ENCODE measurements at regions not wholly inside any gene's neighbourhood (a gene's known extent, or its start where the extent isn't known, plus 50 kb on each side); places are given as distances from the start of the nearest gene placed in this dataset.

- TF ChIP-seq ZC3H10 (CRISPR knock-in tag; IDR thresholded peaks at IDR 0.05), result no peak
- TF ChIP-seq ARNTL (CRISPR knock-in tag; IDR thresholded peaks at IDR 0.05; ENCODE audit: borderline replicate concordance, low read depth), result no peak
- no peak for TF ChIP-seq PPARA (CRISPR knock-in tag; IDR thresholded peaks at IDR 0.05; ENCODE audit: borderline replicate concordance)
- no peak for TF ChIP-seq CSRNP3 (CRISPR knock-in tag; IDR thresholded peaks at IDR 0.05)
- TF ChIP-seq CSDC2 (CRISPR knock-in tag; IDR thresholded peaks at IDR 0.05), result no peak
These were observed 115.5 kb downstream of the SOX3 start for GRCh38 chrX:140389331-140389730.
